ENCODE measurements at regions not wholly inside any gene's neighbourhood (a gene's known extent, or its start where the extent isn't known, plus 50 kb on each side); places are given as distances from the start of the nearest gene placed in this dataset.

GRCh38 chr11:131185915-131186314 lies 184.5 kb upstream of the NTM start:
- TF ChIP-seq CTCF (IDR thresholded peaks at IDR 0.05 in 2 of 3, conservative IDR thresholded peaks at IDR 0.05 in 1 of 3; ENCODE audit: insufficient read depth in 2 of 3, low read depth in 1 of 3, low read length in 3 of 3) = no peak
- TF ChIP-seq KDM5B (IDR thresholded peaks at IDR 0.05; ENCODE audit: insufficient replicate concordance, low read depth, low read length) = no peak
- TF ChIP-seq FOXJ3 (CRISPR knock-in tag; IDR thresholded peaks at IDR 0.05) = no peak
- no peak for TF ChIP-seq MNT (conservative IDR thresholded peaks at IDR 0.05)
- TF ChIP-seq ZNF143 (CRISPR knock-in tag; IDR thresholded peaks at IDR 0.05) = no peak
- no peak for TF ChIP-seq CBFB (CRISPR knock-in tag; IDR thresholded peaks at IDR 0.05)
- TF ChIP-seq, protein P1, sequence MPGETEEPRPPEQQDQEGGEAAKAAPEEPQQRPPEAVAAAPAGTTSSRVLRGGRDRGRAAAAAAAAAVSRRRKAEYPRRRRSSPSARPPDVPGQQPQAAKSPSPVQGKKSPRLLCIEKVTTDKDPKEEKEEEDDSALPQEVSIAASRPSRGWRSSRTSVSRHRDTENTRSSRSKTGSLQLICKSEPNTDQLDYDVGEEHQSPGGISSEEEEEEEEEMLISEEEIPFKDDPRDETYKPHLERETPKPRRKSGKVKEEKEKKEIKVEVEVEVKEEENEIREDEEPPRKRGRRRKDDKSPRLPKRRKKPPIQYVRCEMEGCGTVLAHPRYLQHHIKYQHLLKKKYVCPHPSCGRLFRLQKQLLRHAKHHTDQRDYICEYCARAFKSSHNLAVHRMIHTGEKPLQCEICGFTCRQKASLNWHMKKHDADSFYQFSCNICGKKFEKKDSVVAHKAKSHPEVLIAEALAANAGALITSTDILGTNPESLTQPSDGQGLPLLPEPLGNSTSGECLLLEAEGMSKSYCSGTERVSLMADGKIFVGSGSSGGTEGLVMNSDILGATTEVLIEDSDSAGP (CRISPR knock-in tag; IDR thresholded peaks at IDR 0.05) = no peak
- TF ChIP-seq TAF1 (IDR thresholded peaks at IDR 0.05; ENCODE audit: control insufficient read depth, extremely low read depth, insufficient read depth, low read length, severe bottlenecking) = no peak
- no peak for TF ChIP-seq RAD51 (IDR thresholded peaks at IDR 0.05; ENCODE audit: borderline replicate concordance, low read depth)
- no peak for TF ChIP-seq GATA2 (CRISPR knock-in tag; IDR thresholded peaks at IDR 0.05)
- no peak for TF ChIP-seq ZNF232 (CRISPR knock-in tag; IDR thresholded peaks at IDR 0.05)
- no peak for TF ChIP-seq CEBPZ (IDR thresholded peaks at IDR 0.05; ENCODE audit: borderline replicate concordance, low read depth, low read length)
- TF ChIP-seq MAFF (IDR thresholded peaks at IDR 0.05; ENCODE audit: low read length) = no peak
- TF ChIP-seq PHB (CRISPR knock-in tag; IDR thresholded peaks at IDR 0.05) = no peak

Measured in K562 (cell line).